Heart right ventricle (tissue), 16 donors: ENCODE measurements at regions not wholly inside any gene's neighbourhood (a gene's known extent, or its start where the extent isn't known, plus 50 kb on each side); places are given as distances from the start of the nearest gene placed in this dataset.

Experiments used
- ATAC-seq, 8 donors: fragments of 200-7000 bp; cut with Tn5 transposase; one replicate each; pipeline ENCODE4 v1.9.1; 2020; ENCODE audit warnings: mild to moderate bottlenecking in 8 of 8, moderate library complexity in 8 of 8, moderate number of reproducible peaks in 1 of 8
- DNase-seq, 2 donors: peaks; one replicate each; pipeline ENCODE4 v3.0.0-alpha.2; 2020
- H3K27ac ChIP-seq, 10 donors: fragments of 200-600 bp; sonication (generic) in 2 of 10; one replicate each; pipeline versions ENCODE4 v1.5.0 to v1.8.0; 2020 to 2022; ENCODE audit warnings: mild to moderate bottlenecking in 3 of 10
- H3K27me3 ChIP-seq, 7 donors: fragments of 200-600 bp; one replicate each; pipeline ENCODE4 v1.8.0; 2021 to 2022; ENCODE audit warnings: mild to moderate bottlenecking in 2 of 7
- H3K36me3 ChIP-seq, 9 donors: fragments of 200-600 bp; sonication (generic) in 1 of 9; one replicate each; pipeline versions ENCODE4 v1.5.0 to v1.8.0; 2020 to 2022; ENCODE audit warnings: mild to moderate bottlenecking in 2 of 9
- H3K4me1 ChIP-seq, 9 donors: fragments of 200-600 bp; sonication (generic) in 1 of 9; one replicate each; pipeline versions ENCODE4 v1.5.0 to v1.8.0; 2020 to 2022; ENCODE audit warnings: mild to moderate bottlenecking in 4 of 9
- H3K4me3 ChIP-seq, 10 donors: fragments of 200-600 bp; sonication (generic) in 2 of 10; one replicate each; pipeline versions ENCODE4 v1.5.0 to v1.8.0; 2020 to 2022; ENCODE audit warnings: mild to moderate bottlenecking in 7 of 10, moderate library complexity in 2 of 10
- H3K9me3 ChIP-seq, 11 donors: fragments of 200-600 bp in 10 of 11; sonication (generic) in 2 of 11; one replicate each; pipeline versions ENCODE4 v1.5.0 to v1.8.0; 2013 to 2022; ENCODE audit warnings: mild to moderate bottlenecking in 2 of 11, control low read depth in 1 of 11, moderate library complexity in 1 of 11
- WGBS, 2 donors: extraction: QIAGEN DNeasy Blood & Tissue Kit; methylation state at CpG; one replicate each; pipeline ENCODE4 v1.1.7; 2013; ENCODE audit warnings: inconsistent platforms in 1 of 2; 5-methylcytosine and 5-hydroxymethylcytosine counted together
- intact Hi-C, 10 donors: fragments of 100-400 bp; cut with DNase I; formaldehyde crosslinking; loops; one replicate each; pipeline versions ENCODE4 v1.11.1 to v1.14.2; 2022
- TF ChIP-seq, protein P1 (sequence below), 9 donors: fragments of 200-600 bp; sonication (generic) in 2 of 9; IDR thresholded peaks; one replicate each; pipeline versions ENCODE4 v1.5.0 to v1.8.0; 2021 to 2022; ENCODE audit warnings: antibody characterized with exemption in 9 of 9, mild to moderate bottlenecking in 5 of 9, moderate library complexity in 1 of 9
- donor health status: Arrhythmogenic right ventricular cardiomyopathy.
- donor health status: ischemic (EF 13 %, LVEDD 7.1; RV severe dilation, severe dysfunction).
- donor health status: healthy with polysubstance abuse.
- donor health status: DM: no; HTN: yes; CAD: no.
- donor health status: DM: no; HTN: no; CAD: no.
- donor health status: ischemic (EF 25% LVEDD 6.9; RV normal size, moderate dysfunction).
- donor health status: ischemic (EF 25% LVEDD 5.7; RV mildly dilated, moderate dysfunction).
- donor health status: healthy.
- donor health status: DM: yes; HTN: yes; CAD: no.
- donor health status: Ischemic cardiomyopathy.
- donor health status: ischemic (EF 35%, LVEDD 5.7; RV mildly dilated, moderate dysfunction).
- donor health status: nonischemic (EF 11% LVEDD 7.7; RV severe dilation, severe dysfunction).
- donor health status: DM: yes; HTN: yes; CAD: no.
- donor health status: PGD.
- donor health status: ischemic (EF 29% LVEDD 5.4; RV normal size, mild dysfunction).
- donor health status: nonischemic (EF 23%, LVEDD 6.1; RV moderate dilation, normal function).

DNA sequence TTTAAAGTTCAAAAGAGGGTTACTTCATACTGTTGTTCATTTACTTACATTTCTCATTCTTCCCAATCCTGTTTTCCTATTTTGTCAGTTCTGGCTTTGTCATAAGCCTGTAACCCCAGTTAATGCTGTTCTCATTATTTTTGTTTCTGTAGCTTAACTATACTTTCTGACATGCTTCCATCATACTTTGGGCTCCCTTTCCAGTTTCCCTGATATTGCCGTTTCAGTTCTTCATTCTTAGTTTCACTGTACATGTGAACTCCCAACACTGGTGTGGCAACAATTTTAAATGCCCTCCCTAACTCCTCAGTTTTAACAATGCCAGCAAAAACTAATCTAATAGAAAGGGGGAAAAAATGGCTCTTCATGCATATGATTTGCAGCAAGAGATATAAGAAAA is 456.7 kb downstream of the LMO4 start:
- ATAC-seq (no peak), DNase-seq (no peak)
- Histone ChIP-seq H3K9me3 (no peaks in the 10 kb centered on the region), H3K36me3 (no peaks in the 10 kb centered on the region), H3K4me1 (no peaks in the 10 kb centered on the region), H3K27me3 (peaks cover 0 to 4% (median 0%) of the 10 kb centered on the region in 7 donors), H3K4me3 (no peak overlapping the region), H3K27ac (no peak overlapping the region)
- intact Hi-C loops, result no loop called here
- 79% methylated on average over 1 of the region's 1 CpG for WGBS, 2 donors
- TF ChIP-seq, protein P1, sequence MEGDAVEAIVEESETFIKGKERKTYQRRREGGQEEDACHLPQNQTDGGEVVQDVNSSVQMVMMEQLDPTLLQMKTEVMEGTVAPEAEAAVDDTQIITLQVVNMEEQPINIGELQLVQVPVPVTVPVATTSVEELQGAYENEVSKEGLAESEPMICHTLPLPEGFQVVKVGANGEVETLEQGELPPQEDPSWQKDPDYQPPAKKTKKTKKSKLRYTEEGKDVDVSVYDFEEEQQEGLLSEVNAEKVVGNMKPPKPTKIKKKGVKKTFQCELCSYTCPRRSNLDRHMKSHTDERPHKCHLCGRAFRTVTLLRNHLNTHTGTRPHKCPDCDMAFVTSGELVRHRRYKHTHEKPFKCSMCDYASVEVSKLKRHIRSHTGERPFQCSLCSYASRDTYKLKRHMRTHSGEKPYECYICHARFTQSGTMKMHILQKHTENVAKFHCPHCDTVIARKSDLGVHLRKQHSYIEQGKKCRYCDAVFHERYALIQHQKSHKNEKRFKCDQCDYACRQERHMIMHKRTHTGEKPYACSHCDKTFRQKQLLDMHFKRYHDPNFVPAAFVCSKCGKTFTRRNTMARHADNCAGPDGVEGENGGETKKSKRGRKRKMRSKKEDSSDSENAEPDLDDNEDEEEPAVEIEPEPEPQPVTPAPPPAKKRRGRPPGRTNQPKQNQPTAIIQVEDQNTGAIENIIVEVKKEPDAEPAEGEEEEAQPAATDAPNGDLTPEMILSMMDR (IDR thresholded peaks at IDR 0.05), result no peak

DNA sequence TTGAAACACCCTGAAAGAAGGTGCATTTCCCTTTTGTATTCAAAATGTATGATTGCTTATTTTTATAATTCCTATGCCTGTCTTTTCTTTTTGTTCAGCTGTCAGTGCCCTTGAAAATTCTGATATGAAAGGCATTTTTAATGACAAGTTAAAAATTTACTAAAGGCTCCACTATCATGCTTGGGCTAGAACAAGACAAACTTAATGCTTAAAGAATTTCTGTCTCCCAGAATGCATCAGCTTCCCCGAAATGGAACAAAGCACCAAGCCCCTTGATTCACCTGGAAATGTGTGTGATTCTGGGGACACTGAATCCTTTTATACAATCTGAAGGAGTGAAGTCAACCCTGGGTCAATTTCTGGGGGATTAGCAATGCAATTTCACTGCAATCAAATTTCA is 457.5 kb downstream of the LMO4 start:
- TF ChIP-seq, protein P1 (IDR thresholded peaks at IDR 0.05), result no peak
- WGBS, 2 donors, result 79 to 86% methylated on average over 1 of the region's 1 CpG
- Histone ChIP-seq H3K27ac (no peak overlapping the region), H3K36me3 (no peaks in the 10 kb centered on the region), H3K27me3 (peaks cover 0 to 4% (median 0%) of the 10 kb centered on the region in 7 donors), H3K4me3 (no peak overlapping the region), H3K4me1 (no peaks in the 10 kb centered on the region), H3K9me3 (no peaks in the 10 kb centered on the region)
- DNase-seq (no peak), ATAC-seq (no peak)
- intact Hi-C loops, result no loop called here

- 71 to 74% methylated on average over 5 of the region's 5 CpGs for WGBS, 2 donors
- Histone ChIP-seq H3K9me3 (no peaks in the 10 kb centered on the region), H3K27ac (no peak overlapping the region), H3K4me1 (no peaks in the 10 kb centered on the region), H3K27me3 (peaks cover 0 to 4% (median 0%) of the 10 kb centered on the region in 7 donors), H3K36me3 (no peaks in the 10 kb centered on the region), H3K4me3 (no peak overlapping the region)
- intact Hi-C loops, result no loop called here
- DNase-seq (no peak), ATAC-seq (no peak)
- TF ChIP-seq, protein P1 (IDR thresholded peaks at IDR 0.05), result no peak
These were observed 458.3 kb downstream of the LMO4 start for GRCh38 chr1:87786861-87787545.

DNA sequence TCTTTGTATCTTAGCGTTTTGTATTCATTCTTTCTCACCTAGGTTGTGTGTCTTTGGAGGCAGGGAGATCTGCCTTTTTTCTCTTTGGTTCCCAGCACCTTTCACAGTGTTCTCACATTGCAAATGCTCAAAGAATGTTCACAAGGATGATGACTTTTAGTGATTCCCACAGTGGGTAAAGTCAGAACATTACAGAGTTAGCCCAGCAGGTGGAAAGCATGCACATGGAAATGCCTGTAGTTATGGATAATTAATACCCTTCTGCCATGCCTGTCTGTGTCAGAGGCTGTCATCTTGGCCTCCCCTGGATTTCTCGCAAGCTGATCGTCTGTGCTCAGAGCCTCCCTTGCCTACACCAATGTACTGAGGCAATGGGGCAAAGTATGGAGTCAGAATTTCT is 458.9 kb downstream of the LMO4 start:
- TF ChIP-seq, protein P1 (IDR thresholded peaks at IDR 0.05), result no peak
- Histone ChIP-seq H3K4me3 (no peak overlapping the region), H3K27me3 (peaks cover 0 to 4% (median 0%) of the 10 kb centered on the region in 7 donors), H3K36me3 (no peaks in the 10 kb centered on the region), H3K27ac (no peak overlapping the region), H3K9me3 (no peaks in the 10 kb centered on the region), H3K4me1 (no peaks in the 10 kb centered on the region)
- intact Hi-C loops, result no loop called here
- WGBS, 2 donors, result 33 to 37% methylated on average over 3 of the region's 3 CpGs
- DNase-seq, result no peak
- ATAC-seq, result no peak
